Fibroblast of lung (primary cell): ENCODE measurements at regions not wholly inside any gene's neighbourhood (a gene's known extent, or its start where the extent isn't known, plus 50 kb on each side); places are given as distances from the start of the nearest gene placed in this dataset.

ENCODE experiments used
- CTCF ChIP-seq, 2 donors: IDR thresholded peaks in 1 of 2; conservative IDR thresholded peaks in 1 of 2; 1 replicate in 1 of 2; 2 replicates in 1 of 2; pipeline ENCODE4 v1.5.1; 2011 to 2012; ENCODE audit warnings: low read length in 2 of 2, control low read depth in 1 of 2, inconsistent platforms in 1 of 2, low read depth in 1 of 2, mild to moderate bottlenecking in 1 of 2
- EZH2 ChIP-seq: IDR thresholded peaks from 2 replicates; pipeline ENCODE4 v1.5.1; 2012; ENCODE audit warnings: low read length, control low read depth, mild to moderate bottlenecking; ENCODE audit errors: missing control alignments

- TF ChIP-seq CTCF (conservative IDR thresholded peaks at IDR 0.05 in 1 of 2, IDR thresholded peaks at IDR 0.05 in 1 of 2; ENCODE audit: low read depth in 1 of 2, low read length in 2 of 2): no peak
- TF ChIP-seq EZH2: no peak
These were observed 491.6 kb downstream of the PYDC2 start for GRCh38 chr3:191952609-191953008.
